ENCODE measurements at regions not wholly inside any gene's neighbourhood (a gene's known extent, or its start where the extent isn't known, plus 50 kb on each side); places are given as distances from the start of the nearest gene placed in this dataset.

- Histone ChIP-seq H2BK120ac (ENCODE audit: low read depth, low read length, poor library complexity, severe bottlenecking) (no peak overlapping the region), H4K20me1 (ENCODE audit: control insufficient read depth, insufficient read depth, insufficient read length) (no peaks in the 10 kb centered on the region), H4K5ac (ENCODE audit: insufficient read length, low read depth, low read length) (no peak overlapping the region), H3K23me2 (ENCODE audit: insufficient read length, low read depth, low read length, poor library complexity, severe bottlenecking) (no peaks in the 10 kb centered on the region), H2AK5ac (ENCODE audit: insufficient read length, low read length) (no peak overlapping the region), H3K4me1 (ENCODE audit: insufficient read depth, low read length) (no peaks in the 10 kb centered on the region; the same call in 1 of the 2 replicates), H4K8ac (replicated peaks; ENCODE audit: insufficient read length, low read depth, low read length) (no peak overlapping the region), H3T11ph (ENCODE audit: low read length) (no peak overlapping the region), H2BK5ac (ENCODE audit: insufficient read length, low read length) (no peak overlapping the region), H3K4ac (ENCODE audit: low read depth, low read length) (no peak overlapping the region), H3K27ac (ENCODE audit: insufficient read length, low read depth, low read length) (no peak overlapping the region), H3K23ac (ENCODE audit: insufficient read length, low read depth, low read length) (no peak overlapping the region), H3K18ac (ENCODE audit: insufficient read length, low read depth, low read length) (no peak overlapping the region), H3K27me3 (ENCODE audit: insufficient read depth, low read length) (no peaks in the 10 kb centered on the region), H3K56ac (ENCODE audit: insufficient read length, low read depth, low read length) (no peak overlapping the region), H3K79me2 (ENCODE audit: insufficient read depth, low read length) (no peaks in the 10 kb centered on the region), H4K91ac (ENCODE audit: insufficient read length, low read depth, low read length) (no peak overlapping the region), H2BK20ac (ENCODE audit: low read depth, low read length, poor library complexity, severe bottlenecking) (no peak overlapping the region), H3K14ac (ENCODE audit: insufficient read depth, low read length) (no peak overlapping the region), H2BK15ac (ENCODE audit: low read depth, low read length) (no peak overlapping the region), H2BK12ac (ENCODE audit: insufficient read length, low read depth, low read length) (no peak overlapping the region), H3K4me2 (ENCODE audit: insufficient read depth, insufficient read length, low read length) (no peak overlapping the region), H3K79me1 (ENCODE audit: insufficient read depth, low read depth, low read length, poor library complexity, severe bottlenecking) (no peaks in the 10 kb centered on the region), H2AFZ (ENCODE audit: low read length) (no peak overlapping the region), H3K9me3 (ENCODE audit: control insufficient read depth, low read depth, low read length) (no peaks in the 10 kb centered on the region), H3K9ac (ENCODE audit: extremely low read depth, insufficient read length, low read length) (no peak overlapping the region)
- no peak overlapping the region for H3K4me3 Mint-ChIP-seq
- peaks cover 8 to 9% of the 10 kb centered on the region in 2 experiments for H3K4me1 Mint-ChIP-seq
- H3K27ac Mint-ChIP-seq = no peak overlapping the region
- DNase-seq = no peak
- no peaks in the 10 kb centered on the region for H3K36me3 Mint-ChIP-seq (ENCODE audit: insufficient read depth in 1 of 3, low read depth in 3 of 3)
- TF ChIP-seq CTCF (conservative IDR thresholded peaks at IDR 0.05) = no peak
- H3K27me3 Mint-ChIP-seq (ENCODE audit: low read depth) = no peaks in the 10 kb centered on the region; the same call in 1 of the 2 replicates
- no CpG with 5 or more reads among the region's 3 CpGs for WGBS (ENCODE audit: extremely low coverage, insufficient read length, low lambda C conversion rate)
- H3K9me3 Mint-ChIP-seq = no peaks in the 10 kb centered on the region
Measured at GRCh38 chr9:116100711-116101121, 52.9 kb upstream of the PAPPA start.
